Stimulated activated CD8-positive, alpha-beta memory T cell treated with anti-CD3 and anti-CD28 coated beads, Interleukin-7, amount 100 ng/mL, for 1 hour (primary cell): ENCODE measurements at regions not wholly inside any gene's neighbourhood (a gene's known extent, or its start where the extent isn't known, plus 50 kb on each side); places are given as distances from the start of the nearest gene placed in this dataset.
"Not testable (repeated sequence)": the region's sequence is repeated elsewhere in the genome, so short reads cannot be mapped to it uniquely, and the experiment has no call there.

Experiments used
- DNase-seq, 2 donors: peaks; one replicate each; pipeline ENCODE4 v3.0.0-alpha.2; 2020; ENCODE audit warnings: low read depth in 2 of 2

- no peak for DNase-seq
Observed at GRCh38 chr14:53857625-53858344, 98.8 kb downstream of the BMP4 start.

- DNase-seq, result no peak
Observed at GRCh38 chr14:53855574-53855973, 101.1 kb downstream of the BMP4 start.

- DNase-seq, result no peak
Observed at GRCh38 chr14:53855127-53855526, 101.5 kb downstream of the BMP4 start.

- no peak for DNase-seq
Observed at GRCh38 chr14:53851394-53852090, 105.1 kb downstream of the BMP4 start.

- no peak for DNase-seq
Observed at GRCh38 chr14:53850714-53851296, 105.8 kb downstream of the BMP4 start.

- DNase-seq, result no peak
Observed at GRCh38 chr14:53849549-53849948, 107.1 kb downstream of the BMP4 start.

- no peak for DNase-seq
Observed at GRCh38 chr14:53848854-53849253, 107.8 kb downstream of the BMP4 start.

GRCh38 chr14:53847881-53848280, 108.7 kb downstream of the BMP4 start:
- no peak for DNase-seq

- no peak for DNase-seq
Observed at GRCh38 chr14:53847057-53847456, 109.6 kb downstream of the BMP4 start.

- DNase-seq, result no peak
Observed at GRCh38 chr14:53845813-53846693, 110.6 kb downstream of the BMP4 start.

GRCh38 chr14:53842938-53843337, 113.7 kb downstream of the BMP4 start:
- no peak for DNase-seq

- DNase-seq, result no peak
Observed at GRCh38 chr14:53841109-53842099, 115.2 kb downstream of the BMP4 start.

- DNase-seq, result no peak
Observed at GRCh38 chr14:53840444-53840843, 116.2 kb downstream of the BMP4 start.

- DNase-seq, result no peak
Observed at GRCh38 chr14:53838374-53838773, 118.3 kb downstream of the BMP4 start.

- not testable (repeated sequence) for DNase-seq
Observed at GRCh38 chr14:53837656-53838055, 119.0 kb downstream of the BMP4 start.

- no peak for DNase-seq
Observed at GRCh38 chr14:53836551-53836950, 120.1 kb downstream of the BMP4 start.

- DNase-seq, result no peak
Observed at GRCh38 chr14:53828820-53829219, 127.8 kb downstream of the BMP4 start.

GRCh38 chr14:53824061-53824460, 132.6 kb downstream of the BMP4 start:
- DNase-seq, result no peak

- DNase-seq, result no peak
Observed at GRCh38 chr14:53814392-53814791, 142.2 kb downstream of the BMP4 start.

GRCh38 chr14:53810221-53810620, 146.4 kb downstream of the BMP4 start:
- DNase-seq, result no peak

GRCh38 chr14:53808042-53808441, 148.6 kb downstream of the BMP4 start:
- no peak for DNase-seq
